22Rv1 (cell line): ENCODE measurements at regions not wholly inside any gene's neighbourhood (a gene's known extent, or its start where the extent isn't known, plus 50 kb on each side); places are given as distances from the start of the nearest gene placed in this dataset.

Experiments
- CTCF ChIP-seq: fragments of 450-650 bp; IDR thresholded peaks from 2 replicates; pipeline ENCODE4 v1.5.1; 2017; ENCODE audit warnings: mild to moderate bottlenecking
- ZFX ChIP-seq: fragments of 450-650 bp; IDR thresholded peaks from 2 replicates; pipeline ENCODE4 v1.6.1; 2017; ENCODE audit warnings: antibody characterized with exemption, borderline replicate concordance

GRCh38 chr2:62300925-62301324, 105.0 kb downstream of the B3GNT2 start:
- TF ChIP-seq CTCF, result no peak
- TF ChIP-seq ZFX, result no peak
